SH-SY5Y (cell line): ENCODE measurements at regions not wholly inside any gene's neighbourhood (a gene's known extent, or its start where the extent isn't known, plus 50 kb on each side); places are given as distances from the start of the nearest gene placed in this dataset.

ENCODE experiments used
- GATA2 ChIP-seq: IDR thresholded peaks from 2 replicates; pipeline ENCODE4 v1.6.1; 2011; ENCODE audit warnings: mild to moderate bottlenecking, low read depth, low read length
- GATA3 ChIP-seq: IDR thresholded peaks from 2 replicates; pipeline ENCODE4 v1.6.1; 2011; ENCODE audit warnings: low read depth, mild to moderate bottlenecking, low read length, moderate library complexity

GRCh38 chr6:41424370-41425058 is 89.1 kb downstream of the NCR2 start:
- TF ChIP-seq GATA2 = no peak
- no peak for TF ChIP-seq GATA3

GRCh38 chr6:41425511-41425910 is 90.1 kb downstream of the NCR2 start:
- TF ChIP-seq GATA3 = no peak
- TF ChIP-seq GATA2 = no peak

GRCh38 chr6:41426438-41426851 is 91.0 kb downstream of the NCR2 start:
- TF ChIP-seq GATA2 (no peak), GATA3 (no peak)

- TF ChIP-seq GATA3 = no peak
- no peak for TF ChIP-seq GATA2
These were observed 91.7 kb downstream of the NCR2 start for GRCh38 chr6:41426888-41427641.

GRCh38 chr6:41427642-41428335 is 92.4 kb downstream of the NCR2 start:
- TF ChIP-seq GATA3 = no peak
- TF ChIP-seq GATA2 = no peak

- TF ChIP-seq GATA2 (peak; percentile 52), GATA3 (no peak)
These were observed 93.1 kb downstream of the NCR2 start for GRCh38 chr6:41428336-41428995.

- no peak for TF ChIP-seq GATA2
- TF ChIP-seq GATA3 = no peak
These were observed 93.6 kb downstream of the NCR2 start for GRCh38 chr6:41428996-41429421.

- TF ChIP-seq GATA3 = no peak
- no peak for TF ChIP-seq GATA2
These were observed 94.4 kb downstream of the NCR2 start for GRCh38 chr6:41429506-41430504.

- TF ChIP-seq GATA3 (no peak), GATA2 (no peak)
These were observed 95.5 kb downstream of the NCR2 start for GRCh38 chr6:41430875-41431274.

- TF ChIP-seq GATA3 = no peak
- TF ChIP-seq GATA2 = no peak
These were observed 96.9 kb downstream of the NCR2 start for GRCh38 chr6:41432280-41432679.

- TF ChIP-seq GATA3 = no peak
- TF ChIP-seq GATA2 = no peak
These were observed 99.5 kb downstream of the NCR2 start for GRCh38 chr6:41434803-41435481.

GRCh38 chr6:41437604-41438003 is 102.2 kb downstream of the NCR2 start:
- TF ChIP-seq GATA3 (no peak), GATA2 (no peak)
